GM23338 (cell line): ENCODE measurements at regions not wholly inside any gene's neighbourhood (a gene's known extent, or its start where the extent isn't known, plus 50 kb on each side); places are given as distances from the start of the nearest gene placed in this dataset.

ENCODE experiments used
- CTCF ChIP-seq, 2 experiments: fragments of 200-600 bp in 1 of 2; sonication (generic) in 1 of 2; conservative IDR thresholded peaks; 2 replicates each; pipeline versions ENCODE4 v1.5.1 to v1.6.1; 2016 to 2017; ENCODE audit warnings: antibody characterized with exemption in 2 of 2, low read depth in 2 of 2, mild to moderate bottlenecking in 2 of 2, moderate library complexity in 1 of 2
- EZH2 ChIP-seq: fragments of 200-600 bp; sonication (generic); IDR thresholded peaks from one replicate; pipeline ENCODE4 v1.8.0; 2017; ENCODE audit warnings: antibody characterized with exemption, mild to moderate bottlenecking, low read depth; ENCODE audit not compliant: unreplicated experiment
- EZH2phosphoT487 ChIP-seq: fragments of 200-600 bp; sonication (generic); IDR thresholded peaks from one replicate; pipeline ENCODE4 v1.8.1; 2018; ENCODE audit warnings: antibody characterized with exemption; ENCODE audit not compliant: unreplicated experiment
- POLR2AphosphoS5 ChIP-seq: IDR thresholded peaks from 2 replicates; pipeline ENCODE4 v1.6.1; 2016; ENCODE audit warnings: antibody characterized with exemption, low read depth

GRCh38 chr2:21890716-21891115, 766.9 kb downstream of the TDRD15 start:
- TF ChIP-seq CTCF (conservative IDR thresholded peaks at IDR 0.05; ENCODE audit: low read depth in 2 of 2) (no peak), EZH2phosphoT487 (no peak), EZH2 (no peak), POLR2AphosphoS5 (no peak)
